ENCODE measurements at regions not wholly inside any gene's neighbourhood (a gene's known extent, or its start where the extent isn't known, plus 50 kb on each side); places are given as distances from the start of the nearest gene placed in this dataset.

- no peak for TF ChIP-seq CTCF (IDR thresholded peaks at IDR 0.05)
- TF ChIP-seq POLR2A (IDR thresholded peaks at IDR 0.05): no peak
Measured at GRCh38 chr17:79136596-79136995, 62.0 kb downstream of the ENGASE start.
